Fibroblast of villous mesenchyme (primary cell): ENCODE measurements at regions not wholly inside any gene's neighbourhood (a gene's known extent, or its start where the extent isn't known, plus 50 kb on each side); places are given as distances from the start of the nearest gene placed in this dataset.

ENCODE experiments used
- DNase-seq: peaks from one replicate; pipeline ENCODE4 v3.0.0-alpha.2; 2010; ENCODE audit warnings: low read depth
- H3K4me3 ChIP-seq: 2 replicates; pipeline ENCODE4 v1.5.1; 2011; ENCODE audit warnings: low read depth, mild to moderate bottlenecking, low read length
- TF ChIP-seq, protein P1 (sequence below): IDR thresholded peaks from 2 replicates; pipeline ENCODE4 v1.5.1; 2012; ENCODE audit warnings: low read depth, mild to moderate bottlenecking, low read length; ENCODE audit not compliant: insufficient read depth

DNA sequence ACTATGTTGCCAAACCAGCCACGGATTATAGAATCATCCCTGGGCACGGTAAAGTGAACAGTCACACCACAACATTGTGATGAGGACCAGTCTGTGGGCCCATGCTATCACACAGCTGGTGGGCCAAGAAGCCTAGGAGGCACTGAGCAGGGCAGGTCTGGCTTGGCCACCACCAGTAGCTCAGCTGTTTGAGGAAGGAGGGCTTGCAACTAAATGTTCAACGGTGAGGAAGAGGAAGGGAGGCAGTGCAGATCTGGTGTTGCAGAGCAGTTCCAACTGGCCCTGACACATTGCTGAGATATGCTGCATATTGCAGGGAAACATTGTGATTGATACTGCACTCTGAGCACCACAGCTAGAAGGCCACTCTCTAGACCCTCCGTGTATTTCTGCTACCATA is 77.9 kb upstream of the ATG10 start:
- no peak for DNase-seq
- TF ChIP-seq, protein P1, sequence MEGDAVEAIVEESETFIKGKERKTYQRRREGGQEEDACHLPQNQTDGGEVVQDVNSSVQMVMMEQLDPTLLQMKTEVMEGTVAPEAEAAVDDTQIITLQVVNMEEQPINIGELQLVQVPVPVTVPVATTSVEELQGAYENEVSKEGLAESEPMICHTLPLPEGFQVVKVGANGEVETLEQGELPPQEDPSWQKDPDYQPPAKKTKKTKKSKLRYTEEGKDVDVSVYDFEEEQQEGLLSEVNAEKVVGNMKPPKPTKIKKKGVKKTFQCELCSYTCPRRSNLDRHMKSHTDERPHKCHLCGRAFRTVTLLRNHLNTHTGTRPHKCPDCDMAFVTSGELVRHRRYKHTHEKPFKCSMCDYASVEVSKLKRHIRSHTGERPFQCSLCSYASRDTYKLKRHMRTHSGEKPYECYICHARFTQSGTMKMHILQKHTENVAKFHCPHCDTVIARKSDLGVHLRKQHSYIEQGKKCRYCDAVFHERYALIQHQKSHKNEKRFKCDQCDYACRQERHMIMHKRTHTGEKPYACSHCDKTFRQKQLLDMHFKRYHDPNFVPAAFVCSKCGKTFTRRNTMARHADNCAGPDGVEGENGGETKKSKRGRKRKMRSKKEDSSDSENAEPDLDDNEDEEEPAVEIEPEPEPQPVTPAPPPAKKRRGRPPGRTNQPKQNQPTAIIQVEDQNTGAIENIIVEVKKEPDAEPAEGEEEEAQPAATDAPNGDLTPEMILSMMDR, result no peak

GRCh38 chr5:81884871-81885270 is 87.0 kb upstream of the ATG10 start:
- TF ChIP-seq, protein P1, result no peak
- DNase-seq, result no peak
- no peak overlapping the region for H3K4me3 ChIP-seq

More for the DNA sequence above, 77.9 kb upstream of the ATG10 start:
- no peak overlapping the region for H3K4me3 ChIP-seq

- no peak for DNase-seq
- TF ChIP-seq, protein P1, result no peak
- no peak overlapping the region for H3K4me3 ChIP-seq
Measured at GRCh38 chr5:81883371-81883770, 88.5 kb upstream of the ATG10 start.

- no peak for DNase-seq
- TF ChIP-seq, protein P1, result no peak
- no peak overlapping the region for H3K4me3 ChIP-seq
Measured at GRCh38 chr5:81881595-81881994, 90.2 kb upstream of the ATG10 start.

DNA sequence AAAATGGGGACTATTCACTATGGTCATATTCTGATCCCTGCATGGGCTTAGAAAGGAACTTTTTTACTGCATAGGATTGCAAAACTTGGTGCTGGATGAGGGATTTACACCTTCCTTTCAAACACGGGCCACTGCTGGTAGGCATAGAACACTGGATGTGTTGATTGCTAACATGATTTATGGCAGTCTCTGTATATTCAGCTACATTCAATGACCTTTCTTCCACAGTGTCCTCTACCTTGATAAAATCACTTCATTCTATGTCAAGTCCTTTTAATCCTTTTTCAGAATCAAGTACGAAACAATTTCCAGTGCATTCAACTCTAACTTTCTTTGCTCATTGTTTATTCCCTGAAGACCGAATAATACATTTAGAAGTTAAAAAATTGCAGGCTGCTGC is 91.9 kb upstream of the ATG10 start:
- no peak overlapping the region for H3K4me3 ChIP-seq
- TF ChIP-seq, protein P1, result no peak
- DNase-seq, result no peak

DNA sequence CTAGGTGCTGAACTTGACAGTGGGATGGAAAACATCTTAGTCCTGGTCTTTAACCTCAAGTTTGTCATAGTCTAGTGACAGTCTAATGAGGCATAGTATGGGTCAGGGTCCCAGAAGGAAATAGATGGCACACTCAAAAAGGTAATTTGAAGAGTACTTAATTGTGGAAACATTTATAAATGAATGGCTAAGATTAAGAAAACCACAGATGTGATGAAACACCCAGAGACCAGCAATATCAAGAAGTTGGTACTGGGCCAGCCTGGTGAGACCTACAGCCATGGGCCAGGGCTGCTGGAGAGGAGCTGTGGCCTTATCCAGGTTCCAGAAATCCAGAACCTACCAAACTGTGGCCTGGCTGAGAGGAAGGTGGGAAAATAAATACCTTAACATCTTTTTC is 93.5 kb upstream of the ATG10 start:
- no peak overlapping the region for H3K4me3 ChIP-seq
- TF ChIP-seq, protein P1, result no peak
- DNase-seq, result no peak

DNA sequence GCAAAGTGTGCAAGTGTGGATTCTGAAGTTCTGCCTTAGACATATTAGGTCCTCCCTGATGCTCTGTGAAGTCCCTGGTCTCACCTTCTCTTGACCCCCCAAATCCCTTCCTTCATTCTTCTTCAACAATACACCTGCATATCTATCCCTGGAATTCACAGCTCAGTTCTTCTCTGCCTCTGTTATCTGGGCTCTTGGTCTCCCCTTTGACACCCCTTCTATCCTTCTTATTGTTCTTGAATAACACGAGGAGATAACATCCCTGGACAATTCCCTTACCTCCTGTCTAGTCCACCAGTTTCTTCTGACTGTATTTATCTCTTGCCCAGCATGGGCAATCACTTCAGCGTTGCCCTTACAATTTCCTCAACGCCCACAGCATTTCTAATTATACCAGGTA is 104.8 kb upstream of the ATG10 start:
- H3K4me3 ChIP-seq, result no peak overlapping the region
- no peak for DNase-seq
- TF ChIP-seq, protein P1, result no peak
